BLaER1 treated with 17β-estradiol and CSF1 and Interleukin-3, amounts not matched to agents 10 nM and 100 nM (cell line): ENCODE measurements at regions not wholly inside any gene's neighbourhood (a gene's known extent, or its start where the extent isn't known, plus 50 kb on each side); places are given as distances from the start of the nearest gene placed in this dataset.

Experiments
- H3K27ac ChIP-seq, 11 experiments: shearing (Covaris generic); formaldehyde crosslinking; 2 replicates each; pipeline ENCODE4 v1.8.1; 2022
- H3K27me3 ChIP-seq, 11 experiments: shearing (Covaris generic); formaldehyde crosslinking; 2 replicates each; pipeline ENCODE4 v1.8.1; 2022
- H3K36me3 ChIP-seq, 11 experiments: shearing (Covaris generic); formaldehyde crosslinking; 2 replicates each; pipeline ENCODE4 v1.8.1; 2022
- H3K4me1 ChIP-seq, 10 experiments: shearing (Covaris generic); formaldehyde crosslinking; 2 replicates each; pipeline ENCODE4 v1.8.1; 2022
- H3K4me2 ChIP-seq, 11 experiments: shearing (Covaris generic); formaldehyde crosslinking; 2 replicates each; pipeline ENCODE4 v1.8.1; 2022
- H3K4me3 ChIP-seq, 10 experiments: shearing (Covaris generic); formaldehyde crosslinking; 2 replicates each; pipeline ENCODE4 v1.8.1; 2022
- H3K9ac ChIP-seq, 11 experiments: shearing (Covaris generic); formaldehyde crosslinking; 2 replicates each; pipeline ENCODE4 v1.8.1; 2022
- H3K9me3 ChIP-seq, 11 experiments: shearing (Covaris generic); formaldehyde crosslinking; replicated peaks in 1 of 11; 2 replicates each; pipeline ENCODE4 v1.8.1; 2022
- H4K20me1 ChIP-seq, 11 experiments: shearing (Covaris generic); formaldehyde crosslinking; 2 replicates each; pipeline ENCODE4 v1.8.1; 2022
- Cebpa-rat ChIP-seq, 11 experiments: shearing (Covaris generic); IDR thresholded peaks; 2 replicates each; pipeline ENCODE4 v1.8.1; 2022

GRCh38 chrX:134167591-134168203 is 69.3 kb upstream of the CCDC160 start:
- H3K4me3 ChIP-seq = no peak overlapping the region
- no peak for TF ChIP-seq Cebpa-rat (IDR thresholded peaks at IDR 0.05)
- H3K27me3 ChIP-seq = peaks cover 94 to 100% (median 100%) of the 10 kb centered on the region in 11 experiments
- no peaks in the 10 kb centered on the region for H3K36me3 ChIP-seq
- H3K4me2 ChIP-seq = no peak overlapping the region
- no peak overlapping the region for H3K27ac ChIP-seq
- H3K9ac ChIP-seq = no peak overlapping the region
- peaks cover 10 to 13% (median 11%) of the 10 kb centered on the region in 11 experiments; a peak in 19 of 22 replicates for H3K9me3 ChIP-seq
- H4K20me1 ChIP-seq = peaks cover 0 to 5% (median 0%) of the 10 kb centered on the region in 11 experiments; a peak in 2 of 22 replicates
- H3K4me1 ChIP-seq = peaks cover 0 to 3% (median 0%) of the 10 kb centered on the region in 10 experiments; a peak in 2 of 20 replicates

- Histone ChIP-seq H3K9ac (no peak overlapping the region), H3K36me3 (no peaks in the 10 kb centered on the region), H3K9me3 (peaks cover 10 to 18% (median 11%) of the 10 kb centered on the region in 11 experiments; a peak in 20 of 22 replicates), H3K27me3 (peaks cover 99 to 100% (median 100%) of the 10 kb centered on the region in 11 experiments), H3K4me2 (peak overlapping the region; percentile 67 to 88 (median 79)), H3K4me1 (peaks cover 0 to 8% (median 0%) of the 10 kb centered on the region in 10 experiments; a peak in 5 of 20 replicates), H4K20me1 (peaks cover 0 to 7% (median 0%) of the 10 kb centered on the region in 11 experiments; a peak in 3 of 22 replicates), H3K27ac (no peak overlapping the region), H3K4me3 (peak overlapping the region; percentile 51 to 71 (median 62))
- no peak for TF ChIP-seq Cebpa-rat (IDR thresholded peaks at IDR 0.05)
Observed at GRCh38 chrX:134171661-134172587, 65.1 kb upstream of the CCDC160 start.

- peaks cover 0 to 8% (median 0%) of the 10 kb centered on the region in 10 experiments; a peak in 5 of 20 replicates for H3K4me1 ChIP-seq
- peaks cover 0 to 7% (median 0%) of the 10 kb centered on the region in 11 experiments; a peak in 3 of 22 replicates for H4K20me1 ChIP-seq
- H3K4me2 ChIP-seq = peak overlapping the region; percentile 67 to 88 (median 79)
- no peak overlapping the region for H3K27ac ChIP-seq
- peaks cover 99 to 100% (median 100%) of the 10 kb centered on the region in 11 experiments for H3K27me3 ChIP-seq
- TF ChIP-seq Cebpa-rat (IDR thresholded peaks at IDR 0.05) = no peak
- H3K9me3 ChIP-seq = peaks cover 10 to 18% (median 11%) of the 10 kb centered on the region in 11 experiments; a peak in 20 of 22 replicates
- no peaks in the 10 kb centered on the region for H3K36me3 ChIP-seq
- H3K4me3 ChIP-seq = peak overlapping the region; percentile 51 to 71 (median 62)
- peak overlapping the region in 1 of 11 experiments; percentile 23; a peak in 1 of 22 replicates for H3K9ac ChIP-seq
Observed at GRCh38 chrX:134172588-134173259, 64.3 kb upstream of the CCDC160 start.

- Histone ChIP-seq H3K4me2 (peak overlapping the region in 10 of 11 experiments; percentile 15 to 80 (median 50); a peak in 17 of 22 replicates), H3K4me1 (peaks cover 0 to 8% (median 0%) of the 10 kb centered on the region in 10 experiments; a peak in 5 of 20 replicates), H3K4me3 (peak overlapping the region in 5 of 10 experiments; percentile 25 to 43 (median 34); a peak in 11 of 20 replicates), H3K9ac (no peak overlapping the region), H3K36me3 (no peaks in the 10 kb centered on the region), H4K20me1 (peaks cover 0 to 7% (median 0%) of the 10 kb centered on the region in 11 experiments; a peak in 3 of 22 replicates), H3K9me3 (peaks cover 10 to 18% (median 11%) of the 10 kb centered on the region in 11 experiments; a peak in 20 of 22 replicates), H3K27ac (no peak overlapping the region), H3K27me3 (peaks cover 97 to 100% (median 100%) of the 10 kb centered on the region in 11 experiments)
- TF ChIP-seq Cebpa-rat (IDR thresholded peaks at IDR 0.05) = no peak
Observed at GRCh38 chrX:134173541-134174272, 63.3 kb upstream of the CCDC160 start.

- peaks cover 0 to 7% (median 0%) of the 10 kb centered on the region in 11 experiments; a peak in 3 of 22 replicates for H4K20me1 ChIP-seq
- H3K9ac ChIP-seq = no peak overlapping the region
- H3K27ac ChIP-seq = no peak overlapping the region
- H3K27me3 ChIP-seq = peaks cover 97 to 100% (median 100%) of the 10 kb centered on the region in 11 experiments
- H3K36me3 ChIP-seq = no peaks in the 10 kb centered on the region
- peak overlapping the region in 1 of 10 experiments; percentile 34; a peak in 1 of 20 replicates for H3K4me3 ChIP-seq
- TF ChIP-seq Cebpa-rat (IDR thresholded peaks at IDR 0.05) = no peak
- H3K4me2 ChIP-seq = 0 out of 22 replicates have a peak overlapping the region, but pooled peaks of 2 of the 11 experiments have one; percentile 53 to 80
- peaks cover 10 to 18% (median 11%) of the 10 kb centered on the region in 11 experiments; a peak in 20 of 22 replicates for H3K9me3 ChIP-seq
- peaks cover 0 to 8% (median 0%) of the 10 kb centered on the region in 10 experiments; a peak in 5 of 20 replicates for H3K4me1 ChIP-seq
Observed at GRCh38 chrX:134174273-134174660, 62.7 kb upstream of the CCDC160 start.

- Histone ChIP-seq H4K20me1 (peaks cover 0 to 7% (median 0%) of the 10 kb centered on the region in 11 experiments; a peak in 3 of 22 replicates), H3K4me1 (peaks cover 0 to 8% (median 0%) of the 10 kb centered on the region in 10 experiments; a peak in 5 of 20 replicates), H3K36me3 (no peaks in the 10 kb centered on the region), H3K27ac (no peak overlapping the region), H3K9ac (no peak overlapping the region), H3K27me3 (peaks cover 97 to 100% (median 100%) of the 10 kb centered on the region in 11 experiments), H3K9me3 (peaks cover 10 to 18% (median 11%) of the 10 kb centered on the region in 11 experiments; a peak in 20 of 22 replicates), H3K4me3 (no peak overlapping the region), H3K4me2 (no peak overlapping the region)
- no peak for TF ChIP-seq Cebpa-rat (IDR thresholded peaks at IDR 0.05)
Observed at GRCh38 chrX:134174859-134175258, 62.1 kb upstream of the CCDC160 start.

GRCh38 chrX:134177527-134177926 is 59.5 kb upstream of the CCDC160 start:
- H3K9ac ChIP-seq = no peak overlapping the region
- H3K36me3 ChIP-seq = no peaks in the 10 kb centered on the region
- no peak overlapping the region for H3K4me3 ChIP-seq
- peaks cover 97 to 100% (median 100%) of the 10 kb centered on the region in 11 experiments for H3K27me3 ChIP-seq
- H3K4me2 ChIP-seq = no peak overlapping the region
- H3K4me1 ChIP-seq = peaks cover 0 to 8% (median 0%) of the 10 kb centered on the region in 10 experiments; a peak in 4 of 20 replicates
- H3K27ac ChIP-seq = no peak overlapping the region
- TF ChIP-seq Cebpa-rat (IDR thresholded peaks at IDR 0.05) = no peak
- peaks cover 0 to 7% (median 0%) of the 10 kb centered on the region in 11 experiments; a peak in 6 of 22 replicates for H3K9me3 ChIP-seq
- H4K20me1 ChIP-seq = peaks cover 0 to 7% (median 0%) of the 10 kb centered on the region in 11 experiments; a peak in 3 of 22 replicates
